ENCODE measurements at regions not wholly inside any gene's neighbourhood (a gene's known extent, or its start where the extent isn't known, plus 50 kb on each side); places are given as distances from the start of the nearest gene placed in this dataset.

DNA sequence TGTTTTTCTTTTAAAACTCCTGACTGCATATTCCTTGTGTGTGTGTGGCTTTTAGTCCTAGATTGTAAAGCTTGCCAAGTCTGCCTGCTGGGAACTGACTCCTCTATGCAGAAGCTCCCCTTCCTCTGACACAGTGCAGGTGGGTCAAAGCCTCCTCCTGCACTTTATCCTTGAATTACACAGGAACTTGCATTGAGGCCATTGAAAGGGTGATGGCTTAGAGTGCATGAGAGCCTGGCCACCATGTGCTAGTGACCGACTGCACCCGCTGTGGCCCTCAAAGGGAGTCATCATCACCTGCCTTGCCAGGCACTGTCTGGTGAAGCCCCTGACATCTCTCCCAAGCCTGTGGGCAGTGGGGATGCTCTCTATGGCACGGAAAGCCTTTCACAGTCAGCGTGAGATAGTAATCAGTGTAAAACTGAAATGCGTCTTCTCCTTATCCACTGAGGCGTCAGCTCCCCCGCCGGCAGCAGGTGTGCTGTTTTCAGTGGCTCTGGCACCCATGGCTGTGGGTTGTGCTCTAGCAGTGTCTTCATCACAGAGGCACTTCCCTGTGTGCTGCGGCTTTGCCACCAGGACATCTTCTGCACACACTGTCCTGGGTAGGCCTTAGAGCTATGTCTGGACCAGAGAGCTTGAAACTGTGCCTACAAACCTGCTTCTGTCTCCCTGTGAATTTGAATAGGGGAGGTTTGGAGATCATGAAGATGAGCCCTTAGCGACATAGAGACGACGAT lies 87.9 kb downstream of the THBS2 start:
- Histone ChIP-seq H3K4me1 (peaks cover 58% of the 10 kb centered on the region), H3K9me3 (replicated peaks) (0 out of 2 replicates have a peak, but pooled peaks cover 4% of the 10 kb centered on the region), H3K36me3 (no peaks in the 10 kb centered on the region), H3K4me3 (no peak overlapping the region), H3K27me3 (no peaks in the 10 kb centered on the region), H3K27ac (peak overlapping the region; percentile 99)
- DNase-seq = peak in 1 of 2 experiments; percentile 64

DNA sequence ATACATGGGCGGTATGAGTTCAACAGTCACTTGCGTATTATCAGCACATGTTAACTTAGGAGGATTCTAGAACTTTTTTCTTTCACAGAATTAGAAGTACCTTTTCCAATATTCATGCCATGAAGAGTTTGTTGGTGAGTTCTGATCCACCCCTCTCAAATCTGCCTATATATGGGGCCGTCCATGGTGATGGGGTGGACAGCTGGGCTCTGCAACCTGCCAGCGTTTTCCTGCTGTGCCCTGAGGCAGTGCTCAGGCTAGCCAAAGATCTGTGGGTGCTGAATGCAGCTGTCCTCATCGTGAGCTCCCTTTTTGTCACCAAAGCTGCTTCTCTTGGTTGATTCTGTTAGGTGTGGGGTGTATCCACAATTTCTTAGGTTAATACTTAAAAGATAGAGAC lies 88.7 kb downstream of the THBS2 start:
- DNase-seq = peak; percentile 92 to 96
- H3K36me3 ChIP-seq = no peaks in the 10 kb centered on the region
- 0 out of 2 replicates have a peak, but pooled peaks cover 4% of the 10 kb centered on the region for H3K9me3 ChIP-seq (replicated peaks)
- no peak overlapping the region for H3K4me3 ChIP-seq
- H3K27me3 ChIP-seq = no peaks in the 10 kb centered on the region
- peaks cover 50% of the 10 kb centered on the region for H3K4me1 ChIP-seq
- H3K27ac ChIP-seq = peak overlapping the region; percentile 99

DNA sequence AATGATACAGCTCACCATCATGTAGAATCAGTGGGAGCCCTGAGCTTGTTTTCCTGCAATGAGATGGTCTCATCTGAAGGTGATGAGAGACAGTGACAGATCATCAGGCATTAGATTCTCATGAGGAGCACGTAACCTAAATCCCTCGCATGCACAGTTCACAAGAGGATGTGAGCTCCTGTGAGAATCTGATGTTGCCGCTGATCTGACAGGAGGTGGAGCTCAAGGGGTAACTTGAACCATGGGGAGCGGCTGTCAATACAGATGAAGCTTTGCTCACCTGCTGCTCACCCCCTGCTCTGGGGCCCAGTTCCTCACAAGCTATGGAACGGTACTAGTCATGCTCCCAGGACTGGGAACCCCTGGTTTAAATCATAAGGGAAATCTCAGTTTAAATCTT lies 89.2 kb downstream of the THBS2 start:
- Histone ChIP-seq H3K27me3 (no peaks in the 10 kb centered on the region), H3K4me1 (peaks cover 45% of the 10 kb centered on the region), H3K4me3 (no peak overlapping the region), H3K36me3 (no peaks in the 10 kb centered on the region), H3K9me3 (replicated peaks) (0 out of 2 replicates have a peak, but pooled peaks cover 4% of the 10 kb centered on the region), H3K27ac (peak overlapping the region; percentile 99)
- peak in 1 of 2 experiments; percentile 44 for DNase-seq

DNA sequence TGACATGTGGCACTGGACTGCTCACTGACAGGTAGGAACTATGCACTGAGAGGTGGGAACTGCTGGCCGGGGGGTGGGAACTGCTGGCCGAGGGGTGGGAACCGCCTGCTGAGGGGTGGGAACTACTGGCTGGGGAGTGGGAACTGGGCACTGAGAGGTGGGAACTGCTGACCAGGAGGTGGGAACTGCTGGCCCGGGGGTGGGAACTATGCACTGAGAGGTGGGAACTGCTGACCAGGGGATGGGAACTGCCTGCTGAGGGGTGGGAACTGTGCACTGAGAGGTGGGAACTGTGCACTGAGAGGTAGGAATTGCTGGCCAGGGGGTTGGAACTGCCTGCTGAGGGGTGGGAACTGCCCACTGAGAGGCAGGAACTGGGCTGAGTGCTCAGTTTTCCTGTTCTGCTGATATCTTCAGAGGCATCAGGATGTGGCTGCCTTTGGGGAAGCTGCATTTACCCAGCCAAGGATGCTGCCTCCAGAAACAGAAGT lies 90.2 kb downstream of the THBS2 start:
- H3K4me1 ChIP-seq = peaks cover 40% of the 10 kb centered on the region
- 0 out of 2 replicates have a peak, but pooled peaks cover 4% of the 10 kb centered on the region for H3K9me3 ChIP-seq (replicated peaks)
- H3K4me3 ChIP-seq = no peak overlapping the region
- no peak overlapping the region for H3K27ac ChIP-seq
- DNase-seq = no peak
- H3K27me3 ChIP-seq = no peaks in the 10 kb centered on the region
- no peaks in the 10 kb centered on the region for H3K36me3 ChIP-seq

DNA sequence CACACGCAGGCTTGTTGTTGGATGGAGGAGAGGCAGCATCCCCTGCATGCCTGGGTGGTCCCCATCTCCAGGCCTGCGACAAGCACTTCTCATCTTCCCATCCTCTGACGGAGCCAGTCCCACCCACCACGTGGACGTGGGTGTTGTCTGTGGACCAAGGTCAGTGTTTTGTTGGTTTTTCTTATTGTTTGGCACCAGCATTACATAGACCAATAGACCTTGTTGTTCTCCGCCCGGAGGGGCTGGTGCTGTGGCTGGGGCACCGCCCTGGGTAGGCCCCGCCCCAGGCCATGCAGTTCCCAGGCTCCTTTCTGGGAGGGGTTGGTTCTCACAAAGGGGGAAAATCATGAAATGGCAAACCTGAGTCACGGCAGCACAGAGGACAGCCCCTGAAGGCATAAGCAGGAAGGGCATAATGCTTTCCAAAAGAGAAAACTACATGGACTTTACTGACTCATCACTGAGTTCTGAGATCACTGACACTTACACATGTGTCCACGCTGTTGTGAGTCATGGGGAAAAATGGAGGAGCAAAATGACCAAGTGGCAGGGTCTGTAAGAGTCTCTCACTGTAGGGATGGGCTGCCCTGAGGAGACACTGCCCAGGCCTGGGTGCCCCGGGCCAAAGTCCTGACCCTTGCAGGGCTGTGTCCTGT lies 90.8 kb downstream of the THBS2 start:
- H3K36me3 ChIP-seq = no peaks in the 10 kb centered on the region
- peak in 1 of 2 experiments; percentile 35 for DNase-seq
- no peak overlapping the region for H3K4me3 ChIP-seq
- 0 out of 2 replicates have a peak, but pooled peaks cover 4% of the 10 kb centered on the region for H3K9me3 ChIP-seq (replicated peaks)
- H3K27ac ChIP-seq = no peak overlapping the region
- no peaks in the 10 kb centered on the region for H3K27me3 ChIP-seq
- H3K4me1 ChIP-seq = peaks cover 45% of the 10 kb centered on the region

DNA sequence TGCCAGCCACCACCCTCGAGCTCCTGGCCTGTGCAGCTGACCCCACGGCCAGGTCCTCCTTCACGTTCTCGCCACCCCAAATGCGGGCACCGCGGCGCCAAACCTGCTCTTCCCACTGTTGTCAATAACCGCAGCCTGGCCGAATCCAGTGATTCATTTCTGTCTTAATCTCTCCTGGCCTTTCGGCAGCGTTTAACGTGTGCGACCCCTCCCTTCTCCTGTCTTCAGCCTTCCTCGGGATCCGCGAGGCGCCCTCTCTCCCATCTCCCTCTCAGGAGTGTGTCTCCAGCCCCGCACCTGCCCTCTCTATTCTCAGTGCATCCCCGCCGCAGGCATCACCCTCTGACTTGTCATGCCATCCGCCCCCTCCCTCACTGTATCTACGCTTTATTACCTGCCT lies 91.4 kb downstream of the THBS2 start:
- Histone ChIP-seq H3K27me3 (no peaks in the 10 kb centered on the region), H3K4me1 (peaks cover 43% of the 10 kb centered on the region), H3K27ac (no peak overlapping the region), H3K36me3 (no peaks in the 10 kb centered on the region), H3K9me3 (replicated peaks) (0 out of 2 replicates have a peak, but pooled peaks cover 4% of the 10 kb centered on the region), H3K4me3 (no peak overlapping the region)
- DNase-seq = no peak

DNA sequence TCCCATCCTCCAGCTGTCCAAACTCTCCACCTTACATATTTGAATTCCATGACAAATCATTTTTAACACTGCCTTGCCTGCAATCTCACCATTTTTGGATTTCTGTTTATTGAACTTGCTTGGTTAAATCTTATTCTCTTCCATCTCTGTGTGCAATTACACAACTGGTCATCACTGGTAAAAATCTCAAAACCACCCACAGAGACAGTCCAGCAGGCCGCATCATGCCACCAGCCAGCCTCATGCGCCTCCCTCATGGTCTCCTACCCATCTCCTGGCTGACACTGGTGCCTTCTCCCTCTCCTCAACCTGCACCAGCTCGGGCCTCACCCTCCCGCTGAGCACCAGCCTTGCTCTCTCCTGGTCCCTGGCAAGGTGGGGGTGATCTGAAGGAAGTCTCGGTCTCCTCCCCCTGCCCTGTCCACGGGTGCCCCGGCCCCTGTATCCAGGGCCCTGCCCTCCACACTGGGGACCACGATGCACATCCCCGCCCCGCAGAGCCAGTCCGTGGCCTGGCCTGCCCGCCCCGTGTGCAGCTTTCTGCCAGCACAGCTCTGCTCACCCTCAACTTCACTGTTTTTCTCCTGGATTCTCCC lies 92.0 kb downstream of the THBS2 start:
- Histone ChIP-seq H3K36me3 (no peaks in the 10 kb centered on the region), H3K27ac (no peak overlapping the region)

DNA sequence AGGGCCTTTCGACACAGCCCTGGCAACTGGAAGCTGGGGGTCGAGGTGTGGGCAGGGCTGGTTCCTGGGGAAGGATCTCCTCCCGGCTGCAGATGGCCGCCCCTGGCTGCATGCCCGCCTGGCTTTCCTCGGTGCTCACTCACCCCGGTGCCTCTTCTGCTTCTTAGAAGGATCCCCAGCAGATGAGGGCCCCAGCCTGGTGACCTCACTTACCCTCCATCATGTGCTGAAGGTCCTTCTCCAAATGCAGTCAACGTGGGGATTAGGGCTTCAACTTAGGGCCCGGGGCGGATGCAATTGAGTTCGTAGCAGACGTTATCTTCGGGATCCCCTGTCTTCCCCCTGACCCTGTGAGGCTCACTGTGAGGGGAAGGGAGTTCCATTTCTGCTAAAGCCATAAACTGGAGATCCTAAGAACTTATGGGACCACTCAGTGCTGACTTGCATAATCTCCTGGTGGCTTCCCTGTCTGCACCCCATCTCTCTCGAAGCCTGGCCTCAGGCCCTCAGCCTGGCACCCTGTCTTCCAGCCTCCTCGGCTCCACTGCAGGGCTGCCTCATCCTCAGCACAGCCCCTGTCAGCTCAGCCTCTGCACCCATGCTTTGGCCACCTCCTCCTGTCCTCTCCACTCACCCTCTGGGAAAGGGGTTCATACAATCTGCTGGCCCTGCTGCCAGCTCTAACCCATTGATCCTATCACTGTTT lies 92.6 kb downstream of the THBS2 start:
- H3K36me3 ChIP-seq = no peaks in the 10 kb centered on the region
- 0 out of 2 replicates have a peak, but pooled peaks cover 4% of the 10 kb centered on the region for H3K9me3 ChIP-seq (replicated peaks)
- no peaks in the 10 kb centered on the region for H3K27me3 ChIP-seq
- DNase-seq = no peak
- no peak overlapping the region for H3K27ac ChIP-seq
- no peak overlapping the region for H3K4me3 ChIP-seq
- peaks cover 30% of the 10 kb centered on the region for H3K4me1 ChIP-seq

More for the DNA sequence above, 92.0 kb downstream of the THBS2 start:
- H3K9me3 ChIP-seq (replicated peaks) = 0 out of 2 replicates have a peak, but pooled peaks cover 4% of the 10 kb centered on the region
- no peak for DNase-seq
- no peak overlapping the region for H3K4me3 ChIP-seq
- H3K27me3 ChIP-seq = no peaks in the 10 kb centered on the region
- peaks cover 37% of the 10 kb centered on the region for H3K4me1 ChIP-seq

DNA sequence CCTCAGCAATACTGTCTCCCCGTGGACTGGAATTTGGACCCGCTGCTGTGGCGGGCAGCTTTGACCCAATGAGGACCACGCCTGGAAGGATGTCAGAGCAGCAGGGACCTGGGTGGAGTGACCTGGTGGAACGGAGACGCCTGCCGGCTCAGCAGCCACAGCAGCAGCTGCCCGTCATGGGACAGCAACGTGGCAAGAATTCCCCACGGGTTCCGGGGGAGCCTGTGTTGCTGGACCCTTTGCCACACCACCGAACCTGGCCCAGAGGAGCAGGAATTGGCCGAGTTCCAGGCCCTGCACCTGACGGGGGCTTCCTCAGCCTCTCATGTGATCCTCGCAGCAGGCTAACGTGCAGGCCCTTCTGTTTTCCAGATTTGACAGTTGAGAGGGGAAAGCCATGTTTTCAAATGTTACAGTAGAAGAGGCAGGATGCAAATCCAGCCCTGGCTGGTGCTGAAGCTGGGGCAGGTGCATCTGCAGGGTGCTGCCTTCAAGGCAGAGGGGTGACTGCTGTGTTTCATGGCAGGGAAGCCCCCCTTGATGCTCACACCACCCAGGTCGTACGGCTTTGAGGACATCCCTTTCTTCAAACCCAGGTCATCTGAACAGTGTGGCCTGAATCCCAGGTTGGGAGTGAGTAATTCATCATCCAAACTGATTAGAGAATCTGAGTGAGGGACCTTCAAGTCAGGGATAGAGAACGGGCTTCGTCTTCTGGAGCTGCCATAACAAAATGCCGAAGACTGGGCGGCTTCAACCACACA lies 93.4 kb downstream of the THBS2 start:
- no peak for DNase-seq
- Histone ChIP-seq H3K9me3 (replicated peaks) (0 out of 2 replicates have a peak, but pooled peaks cover 4% of the 10 kb centered on the region), H3K27ac (no peak overlapping the region), H3K4me3 (no peak overlapping the region), H3K27me3 (no peaks in the 10 kb centered on the region), H3K4me1 (peaks cover 23% of the 10 kb centered on the region), H3K36me3 (no peaks in the 10 kb centered on the region)

DNA sequence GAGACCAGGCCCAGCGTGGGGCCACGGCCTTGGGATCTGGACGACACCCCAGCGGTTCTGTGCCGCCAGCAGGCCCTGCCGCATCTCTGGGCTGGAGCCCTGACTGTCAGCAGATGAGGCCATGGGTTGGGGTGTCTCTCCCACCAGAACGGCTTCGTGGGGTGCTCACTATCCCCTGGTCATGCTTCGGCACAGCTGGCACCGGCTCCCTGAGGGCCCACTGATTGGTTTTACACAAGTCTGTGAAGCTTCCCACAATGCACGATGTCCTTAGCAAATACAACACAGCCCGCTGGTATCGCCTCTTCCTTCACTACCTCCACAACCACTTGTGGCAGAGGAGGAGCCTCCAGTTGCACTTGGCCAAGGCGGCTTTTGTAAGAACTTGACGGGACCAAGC lies 94.3 kb downstream of the THBS2 start:
- Histone ChIP-seq H3K27ac (no peak overlapping the region), H3K27me3 (no peaks in the 10 kb centered on the region), H3K36me3 (no peaks in the 10 kb centered on the region), H3K9me3 (replicated peaks) (0 out of 2 replicates have a peak, but pooled peaks cover 3% of the 10 kb centered on the region), H3K4me3 (no peak overlapping the region), H3K4me1 (peaks cover 14% of the 10 kb centered on the region)
- DNase-seq = no peak

DNA sequence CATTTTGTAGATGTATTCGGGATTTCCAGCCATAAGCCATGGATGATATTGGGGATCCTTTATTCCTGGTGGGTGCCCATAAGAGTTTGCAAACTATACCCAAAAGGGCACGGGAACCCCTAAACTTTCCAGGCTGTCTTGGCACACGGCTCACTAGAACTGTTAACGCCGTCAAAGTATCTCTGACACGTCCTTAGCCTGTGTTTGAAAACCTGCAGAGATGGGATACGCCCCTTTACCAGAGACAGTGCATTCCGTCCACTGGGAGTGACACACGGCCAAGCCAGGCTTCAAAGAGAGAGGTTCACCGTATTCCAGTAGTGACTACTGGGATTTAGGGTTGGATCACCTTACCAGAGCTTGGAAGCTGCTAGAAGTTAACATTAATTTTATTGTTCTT lies 95.0 kb downstream of the THBS2 start:
- H3K27ac ChIP-seq = peak overlapping the region; percentile 27; the same call in 1 of the 2 replicates
- no peaks in the 10 kb centered on the region for H3K36me3 ChIP-seq
- no peaks in the 10 kb centered on the region for H3K27me3 ChIP-seq
- DNase-seq = no peak
- H3K4me3 ChIP-seq = no peak overlapping the region
- H3K9me3 ChIP-seq (replicated peaks) = no peaks in the 10 kb centered on the region
- peaks cover 14% of the 10 kb centered on the region for H3K4me1 ChIP-seq

DNA sequence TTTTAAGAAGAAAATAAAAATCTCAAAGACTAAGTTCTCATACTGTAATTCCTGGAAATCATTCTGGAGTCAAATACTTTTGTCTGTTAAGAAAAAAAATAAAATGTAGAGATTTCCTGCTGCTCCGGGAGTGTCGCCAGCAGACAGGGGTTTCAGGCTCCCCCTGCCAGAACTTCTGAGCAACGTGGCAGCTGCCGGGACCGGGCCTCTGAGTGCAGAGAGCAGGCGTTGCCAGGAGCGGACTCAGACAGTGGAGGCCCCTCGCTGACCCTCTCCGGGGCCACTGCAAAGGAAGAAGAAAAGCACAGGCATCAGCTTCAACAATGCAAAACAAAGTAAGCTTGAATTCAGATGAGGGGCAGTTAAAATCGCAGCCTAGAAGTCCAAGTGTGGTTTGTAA lies 95.5 kb downstream of the THBS2 start:
- DNase-seq = peak; percentile 68 to 69
- no peaks in the 10 kb centered on the region for H3K27me3 ChIP-seq
- no peaks in the 10 kb centered on the region for H3K9me3 ChIP-seq (replicated peaks)
- H3K4me3 ChIP-seq = no peak overlapping the region
- no peaks in the 10 kb centered on the region for H3K36me3 ChIP-seq
- peaks cover 14% of the 10 kb centered on the region for H3K4me1 ChIP-seq
- H3K27ac ChIP-seq = peak overlapping the region; percentile 27; the same call in 1 of the 2 replicates

DNA sequence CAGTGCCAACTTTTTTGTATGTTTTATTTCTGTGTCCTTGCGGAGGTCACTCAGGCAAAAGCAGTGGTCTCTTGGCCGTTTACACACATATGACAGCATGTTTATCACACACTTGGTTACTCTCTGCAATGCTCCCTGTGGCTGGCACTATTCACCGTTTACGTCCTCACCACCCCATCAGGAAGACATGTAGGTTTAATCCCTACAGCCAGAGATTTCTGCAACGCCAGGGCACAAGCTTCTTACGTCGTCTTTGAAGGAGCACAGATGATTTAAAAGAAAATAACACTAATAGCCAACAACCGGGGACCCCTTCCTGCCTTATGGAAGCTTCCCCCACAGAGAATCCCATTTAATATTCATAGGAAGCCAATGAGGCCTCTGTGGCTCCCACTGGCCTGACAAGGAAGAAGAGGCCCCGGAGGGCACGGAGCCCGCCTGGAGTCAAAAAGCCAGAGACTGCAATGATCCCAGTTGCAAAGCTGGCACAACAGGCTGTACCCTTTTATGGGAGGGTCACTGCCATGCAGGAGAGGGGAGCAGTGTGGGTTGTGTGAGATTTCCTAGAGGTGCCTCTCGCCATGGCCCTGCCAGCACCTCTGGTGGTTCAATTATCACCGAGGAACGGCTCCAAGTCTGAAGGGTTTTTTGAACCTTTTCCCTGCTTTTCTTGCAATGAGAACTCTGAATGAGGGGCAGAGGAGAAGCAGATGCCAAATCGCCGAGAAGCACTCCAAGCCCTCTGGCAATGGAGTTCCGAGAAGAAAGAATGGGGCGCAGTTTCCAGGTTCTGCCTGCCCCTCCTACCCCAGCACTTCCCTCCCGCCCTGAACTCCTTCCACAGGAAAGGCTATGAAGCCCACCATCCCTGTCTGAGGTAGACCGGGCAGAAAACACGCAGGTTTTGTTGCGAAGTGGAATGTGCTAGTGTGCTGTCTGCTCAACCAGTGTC lies 96.2 kb downstream of the THBS2 start:
- Histone ChIP-seq H3K27me3 (no peaks in the 10 kb centered on the region), H3K9me3 (replicated peaks) (no peaks in the 10 kb centered on the region), H3K36me3 (no peaks in the 10 kb centered on the region), H3K4me3 (no peak overlapping the region), H3K27ac (peak overlapping the region; percentile 27; the same call in 1 of the 2 replicates), H3K4me1 (peaks cover 14% of the 10 kb centered on the region)
- DNase-seq = no peak

Measured in SJCRH30 (cell line).